ENCODE measurements at regions not wholly inside any gene's neighbourhood (a gene's known extent, or its start where the extent isn't known, plus 50 kb on each side); places are given as distances from the start of the nearest gene placed in this dataset.

- no peak for TF ChIP-seq CTCF (IDR thresholded peaks at IDR 0.05; ENCODE audit: low read depth, low read length)
- TF ChIP-seq EZH2phosphoT487 (IDR thresholded peaks at IDR 0.05; ENCODE audit: low read depth): no peak
Observed at GRCh38 chr9:119834064-119834620, 464.9 kb upstream of the BRINP1 start.

Data from OCI-LY3 (cell line).